GM13977 (cell line): ENCODE measurements at regions not wholly inside any gene's neighbourhood (a gene's known extent, or its start where the extent isn't known, plus 50 kb on each side); places are given as distances from the start of the nearest gene placed in this dataset.

ENCODE experiments used
- DNase-seq: peaks from one replicate; pipeline ENCODE4 v3.0.0; 2012; ENCODE audit warnings: low spot score
- in situ Hi-C: fragments of 300-500 bp; cut with MboI; formaldehyde crosslinking; loops from one replicate; pipeline ENCODE4 v1.12.0; 2022; ENCODE audit warnings: low sequenced_read_pairs, low pct_unique_long_range_greater_than_20kb, mixed read lengths, inconsistent platforms; ENCODE audit not compliant: unreplicated experiment
- TF ChIP-seq, protein P1 (sequence below): IDR thresholded peaks from 2 replicates; pipeline ENCODE4 v1.5.1; 2012; ENCODE audit warnings: mild to moderate bottlenecking, control low read depth; ENCODE audit not compliant: insufficient read depth; ENCODE audit errors: extremely low read depth, missing control alignments

DNA sequence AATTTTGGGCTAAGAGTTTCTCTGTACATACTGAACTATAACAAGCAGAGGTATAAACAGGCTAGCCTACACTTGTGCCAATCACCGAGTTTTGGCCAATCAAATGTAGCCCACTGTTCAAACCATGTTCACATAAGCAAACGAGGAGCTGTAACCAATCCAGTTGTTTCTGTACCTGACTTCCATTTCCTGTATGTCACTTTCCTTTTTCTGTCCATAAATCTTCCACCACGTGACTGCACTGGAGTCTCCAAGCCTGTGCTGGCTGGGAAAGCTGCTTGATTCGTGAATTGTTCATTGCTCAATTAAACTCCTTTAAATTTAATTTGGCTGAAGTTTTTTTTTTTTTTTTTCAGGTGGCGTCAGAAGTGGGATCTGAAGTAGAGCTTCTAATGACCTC lies 332.9 kb downstream of the RNF144B start:
- in situ Hi-C loops = no loop called here
- TF ChIP-seq, protein P1, sequence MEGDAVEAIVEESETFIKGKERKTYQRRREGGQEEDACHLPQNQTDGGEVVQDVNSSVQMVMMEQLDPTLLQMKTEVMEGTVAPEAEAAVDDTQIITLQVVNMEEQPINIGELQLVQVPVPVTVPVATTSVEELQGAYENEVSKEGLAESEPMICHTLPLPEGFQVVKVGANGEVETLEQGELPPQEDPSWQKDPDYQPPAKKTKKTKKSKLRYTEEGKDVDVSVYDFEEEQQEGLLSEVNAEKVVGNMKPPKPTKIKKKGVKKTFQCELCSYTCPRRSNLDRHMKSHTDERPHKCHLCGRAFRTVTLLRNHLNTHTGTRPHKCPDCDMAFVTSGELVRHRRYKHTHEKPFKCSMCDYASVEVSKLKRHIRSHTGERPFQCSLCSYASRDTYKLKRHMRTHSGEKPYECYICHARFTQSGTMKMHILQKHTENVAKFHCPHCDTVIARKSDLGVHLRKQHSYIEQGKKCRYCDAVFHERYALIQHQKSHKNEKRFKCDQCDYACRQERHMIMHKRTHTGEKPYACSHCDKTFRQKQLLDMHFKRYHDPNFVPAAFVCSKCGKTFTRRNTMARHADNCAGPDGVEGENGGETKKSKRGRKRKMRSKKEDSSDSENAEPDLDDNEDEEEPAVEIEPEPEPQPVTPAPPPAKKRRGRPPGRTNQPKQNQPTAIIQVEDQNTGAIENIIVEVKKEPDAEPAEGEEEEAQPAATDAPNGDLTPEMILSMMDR = no peak
- no peak for DNase-seq

- TF ChIP-seq, protein P1 = no peak
- DNase-seq = no peak
- in situ Hi-C loops = no loop called here
Observed at GRCh38 chr6:18724056-18724455, 336.9 kb downstream of the RNF144B start.

GRCh38 chr6:18725449-18725848 lies 338.3 kb downstream of the RNF144B start:
- in situ Hi-C loops = no loop called here
- TF ChIP-seq, protein P1 = no peak
- DNase-seq = no peak

- in situ Hi-C loops = no loop called here
- TF ChIP-seq, protein P1 = no peak
- DNase-seq = no peak
Observed at GRCh38 chr6:18733921-18734550, 346.9 kb downstream of the RNF144B start.

GRCh38 chr6:18741741-18742140 lies 354.6 kb downstream of the RNF144B start:
- DNase-seq = no peak
- in situ Hi-C loops = no loop called here
- TF ChIP-seq, protein P1 = no peak

GRCh38 chr6:18742406-18742805 lies 355.3 kb downstream of the RNF144B start:
- TF ChIP-seq, protein P1 = no peak
- in situ Hi-C loops = no loop called here
- DNase-seq = no peak
